ENCODE measurements at regions not wholly inside any gene's neighbourhood (a gene's known extent, or its start where the extent isn't known, plus 50 kb on each side); places are given as distances from the start of the nearest gene placed in this dataset.

GRCh38 chr15:38678281-38678680, 113.7 kb upstream of the RASGRP1 start:
- no peak for TF ChIP-seq CTCF (IDR thresholded peaks at IDR 0.05; ENCODE audit: insufficient read depth, low read length, poor library complexity, severe bottlenecking)
- no peaks in the 10 kb centered on the region for H3K36me3 ChIP-seq (ENCODE audit: control insufficient read depth, insufficient read depth, low read length)

GRCh38 chr15:38680775-38681174, 116.2 kb upstream of the RASGRP1 start:
- no peak for TF ChIP-seq CTCF (IDR thresholded peaks at IDR 0.05; ENCODE audit: insufficient read depth, low read length, poor library complexity, severe bottlenecking)
- Histone ChIP-seq H3K36me3 (ENCODE audit: control insufficient read depth, insufficient read depth, low read length) (no peaks in the 10 kb centered on the region), H3K27me3 (ENCODE audit: control insufficient read depth, insufficient read depth, low read length) (no peaks in the 10 kb centered on the region), H3K4me3 (ENCODE audit: low read depth, low read length) (no peak overlapping the region)
- DNase-seq (ENCODE audit: low read depth), result no peak

More at GRCh38 chr15:38678281-38678680, 113.7 kb upstream of the RASGRP1 start:
- no peak for DNase-seq (ENCODE audit: low read depth)
- Histone ChIP-seq H3K4me3 (ENCODE audit: low read depth, low read length) (no peak overlapping the region), H3K27me3 (ENCODE audit: control insufficient read depth, insufficient read depth, low read length) (no peaks in the 10 kb centered on the region)

DNA sequence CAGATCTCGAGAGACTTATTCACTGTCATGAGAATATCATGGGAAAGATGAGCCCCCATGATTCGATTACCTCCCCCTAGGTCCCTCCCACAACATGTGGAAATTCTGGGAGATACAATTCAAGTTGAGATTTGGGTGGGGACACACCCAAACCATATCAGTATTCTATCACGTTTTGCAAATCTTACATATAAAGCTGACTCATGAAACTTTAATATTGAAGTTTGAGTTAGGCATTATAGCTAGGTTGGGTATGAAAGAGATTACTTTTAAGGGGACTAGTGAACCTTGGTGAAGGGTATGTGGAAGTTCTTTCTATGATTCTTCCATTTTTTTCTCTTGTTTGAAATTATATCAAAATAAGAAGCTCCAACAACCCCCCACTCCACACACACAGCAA, 117.7 kb upstream of the RASGRP1 start:
- H3K36me3 ChIP-seq (ENCODE audit: control insufficient read depth, insufficient read depth, low read length), result no peaks in the 10 kb centered on the region
- H3K4me3 ChIP-seq (ENCODE audit: low read depth, low read length), result no peak overlapping the region
- DNase-seq (ENCODE audit: low read depth), result no peak
- TF ChIP-seq CTCF (IDR thresholded peaks at IDR 0.05; ENCODE audit: insufficient read depth, low read length, poor library complexity, severe bottlenecking), result no peak
- no peaks in the 10 kb centered on the region for H3K27me3 ChIP-seq (ENCODE audit: control insufficient read depth, insufficient read depth, low read length)

DNA sequence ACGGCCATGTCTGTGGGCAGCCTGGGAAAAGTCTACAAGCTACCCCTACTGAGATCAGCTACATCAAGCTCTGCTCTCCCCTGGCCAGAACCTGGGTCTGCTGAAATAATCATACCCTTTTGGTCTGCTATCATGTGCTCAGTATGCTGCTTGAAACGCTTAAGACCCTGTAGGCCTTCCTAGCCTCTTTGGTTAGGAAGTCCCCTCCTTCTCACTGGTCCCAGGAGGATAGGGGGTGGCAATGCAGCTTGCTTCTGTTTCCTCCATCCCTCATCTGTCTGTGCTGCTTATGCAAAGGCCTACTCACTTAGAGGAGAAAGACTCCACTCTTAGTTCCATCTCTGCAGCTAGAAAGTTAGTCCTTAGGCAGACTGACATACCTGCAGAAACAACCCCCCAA, 118.2 kb upstream of the RASGRP1 start:
- DNase-seq (ENCODE audit: low read depth), result no peak
- TF ChIP-seq CTCF (IDR thresholded peaks at IDR 0.05; ENCODE audit: insufficient read depth, low read length, poor library complexity, severe bottlenecking), result no peak
- Histone ChIP-seq H3K4me3 (ENCODE audit: low read depth, low read length) (no peak overlapping the region), H3K36me3 (ENCODE audit: control insufficient read depth, insufficient read depth, low read length) (no peaks in the 10 kb centered on the region), H3K27me3 (ENCODE audit: control insufficient read depth, insufficient read depth, low read length) (no peaks in the 10 kb centered on the region)

- Histone ChIP-seq H3K27me3 (ENCODE audit: control insufficient read depth, insufficient read depth, low read length) (no peaks in the 10 kb centered on the region), H3K4me3 (ENCODE audit: low read depth, low read length) (no peak overlapping the region), H3K36me3 (ENCODE audit: control insufficient read depth, insufficient read depth, low read length) (no peaks in the 10 kb centered on the region)
- TF ChIP-seq CTCF (IDR thresholded peaks at IDR 0.05; ENCODE audit: insufficient read depth, low read length, poor library complexity, severe bottlenecking), result peak; percentile 74
- no peak for DNase-seq (ENCODE audit: low read depth)
Observed at GRCh38 chr15:38683382-38684242, 119.0 kb upstream of the RASGRP1 start.

Measured in kidney epithelial cell (primary cell).